ENCODE measurements at regions not wholly inside any gene's neighbourhood (a gene's known extent, or its start where the extent isn't known, plus 50 kb on each side); places are given as distances from the start of the nearest gene placed in this dataset.

DNA sequence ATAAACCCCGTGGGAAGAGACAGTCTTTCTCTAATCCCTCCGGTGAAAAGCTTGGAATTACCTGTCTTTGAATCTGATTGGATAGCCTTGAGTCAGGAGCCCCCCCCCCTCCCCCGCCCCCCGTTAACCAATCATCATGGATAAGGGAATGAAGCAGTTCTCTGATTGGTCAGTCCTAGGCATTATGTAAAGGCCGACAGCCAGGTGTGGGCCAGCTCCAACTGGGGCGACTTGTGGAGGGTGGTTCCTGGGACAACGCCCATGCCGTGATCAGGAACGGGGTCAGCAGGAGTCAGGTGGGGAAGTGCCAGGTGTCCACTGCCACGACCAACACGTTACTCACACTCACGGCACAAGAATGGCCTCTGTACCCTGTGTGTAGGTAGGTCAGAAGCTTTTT, 406.8 kb upstream of the SULF2 start:
- Histone ChIP-seq H3K27ac (no peak overlapping the region), H3K27me3 (no peaks in the 10 kb centered on the region), H3K36me3 (no peaks in the 10 kb centered on the region), H3K4me1 (peaks cover 0 to 40% (median 34%) of the 10 kb centered on the region in 10 experiments; a peak in 15 of 20 replicates), H3K4me2 (no peak overlapping the region), H3K9ac (no peak overlapping the region), H4K20me1 (no peaks in the 10 kb centered on the region), H3K4me3 (no peak overlapping the region), H3K9me3 (replicated peaks in 1 of 11) (peaks cover 0 to 30% (median 19%) of the 10 kb centered on the region in 11 experiments; a peak in 17 of 22 replicates)
- no peak for TF ChIP-seq Cebpa-rat (IDR thresholded peaks at IDR 0.05)

DNA sequence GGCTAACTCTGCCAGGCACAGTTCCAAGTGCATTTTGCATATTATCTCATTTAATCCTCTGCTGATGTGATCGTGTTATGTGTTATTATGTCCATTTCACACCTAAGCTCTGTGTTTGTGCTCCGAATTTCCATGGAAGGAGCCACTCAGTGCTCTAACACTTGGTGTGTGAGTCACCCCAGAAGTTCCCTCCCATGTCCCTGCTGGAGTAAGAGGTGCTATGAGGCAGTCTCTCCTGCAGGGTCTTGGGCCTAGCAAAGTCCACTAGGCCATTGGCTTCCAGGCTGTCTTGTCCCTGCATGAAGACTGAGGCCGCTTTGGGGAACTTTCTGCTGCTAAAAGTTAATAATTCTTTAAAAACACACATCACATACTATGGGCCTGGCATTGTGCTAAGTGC, 405.9 kb upstream of the SULF2 start:
- Histone ChIP-seq H3K36me3 (no peaks in the 10 kb centered on the region), H3K27ac (no peak overlapping the region), H3K9ac (no peak overlapping the region), H3K4me2 (peak overlapping the region in 5 of 11 experiments; percentile 21 to 38 (median 23); a peak in 4 of 22 replicates), H4K20me1 (no peaks in the 10 kb centered on the region), H3K9me3 (replicated peaks in 1 of 11) (peaks cover 0 to 30% (median 19%) of the 10 kb centered on the region in 11 experiments; a peak in 17 of 22 replicates), H3K27me3 (no peaks in the 10 kb centered on the region), H3K4me1 (peaks cover 0 to 34% (median 26%) of the 10 kb centered on the region in 10 experiments; a peak in 13 of 20 replicates), H3K4me3 (no peak overlapping the region)
- TF ChIP-seq Cebpa-rat (IDR thresholded peaks at IDR 0.05), result no peak

- H3K4me3 ChIP-seq, result no peak overlapping the region
- H4K20me1 ChIP-seq, result no peaks in the 10 kb centered on the region
- H3K9ac ChIP-seq, result no peak overlapping the region
- H3K27ac ChIP-seq, result no peak overlapping the region
- H3K27me3 ChIP-seq, result no peaks in the 10 kb centered on the region
- no peaks in the 10 kb centered on the region for H3K36me3 ChIP-seq
- peaks cover 0 to 30% (median 19%) of the 10 kb centered on the region in 11 experiments; a peak in 17 of 22 replicates for H3K9me3 ChIP-seq (replicated peaks in 1 of 11)
- no peak for TF ChIP-seq Cebpa-rat (IDR thresholded peaks at IDR 0.05)
- H3K4me1 ChIP-seq, result peaks cover 0 to 34% (median 26%) of the 10 kb centered on the region in 10 experiments; a peak in 13 of 20 replicates
- H3K4me2 ChIP-seq, result peak overlapping the region in 7 of 11 experiments; percentile 8 to 38 (median 26); a peak in 10 of 22 replicates
These were observed 405.5 kb upstream of the SULF2 start for GRCh38 chr20:48190757-48191156.

GRCh38 chr20:48189181-48189580, 403.9 kb upstream of the SULF2 start:
- H3K4me3 ChIP-seq, result no peak overlapping the region
- no peak overlapping the region for H3K4me2 ChIP-seq
- no peak overlapping the region for H3K9ac ChIP-seq
- no peaks in the 10 kb centered on the region for H3K36me3 ChIP-seq
- H3K27ac ChIP-seq, result no peak overlapping the region
- H3K27me3 ChIP-seq, result no peaks in the 10 kb centered on the region
- peaks cover 0 to 26% (median 21%) of the 10 kb centered on the region in 10 experiments; a peak in 13 of 20 replicates for H3K4me1 ChIP-seq
- H3K9me3 ChIP-seq (replicated peaks in 1 of 11), result peaks cover 0 to 30% (median 19%) of the 10 kb centered on the region in 11 experiments; a peak in 17 of 22 replicates
- no peak for TF ChIP-seq Cebpa-rat (IDR thresholded peaks at IDR 0.05)
- no peaks in the 10 kb centered on the region for H4K20me1 ChIP-seq

DNA sequence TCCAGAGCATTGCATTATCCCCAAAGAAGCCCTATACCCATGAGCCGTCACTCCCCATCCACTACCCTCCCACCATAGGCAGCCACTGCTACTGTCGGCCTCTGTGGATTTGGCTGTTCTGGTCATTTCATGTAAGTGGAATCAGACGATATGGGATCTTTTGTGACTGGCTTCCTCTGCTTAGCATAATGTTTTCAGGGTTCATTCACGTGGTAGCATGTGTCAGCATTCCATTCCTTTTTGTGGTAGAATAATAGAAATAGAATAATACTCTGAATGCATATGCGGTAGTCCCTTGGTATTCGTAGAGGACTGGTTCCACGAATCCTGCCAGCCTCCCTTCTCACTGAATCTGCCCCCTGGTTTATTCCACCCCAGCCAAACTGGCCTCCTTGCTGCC, 402.6 kb upstream of the SULF2 start:
- Histone ChIP-seq H3K27me3 (no peaks in the 10 kb centered on the region), H3K4me3 (no peak overlapping the region), H4K20me1 (no peaks in the 10 kb centered on the region), H3K4me1 (peaks cover 0 to 18% (median 13%) of the 10 kb centered on the region in 10 experiments; a peak in 12 of 20 replicates), H3K9ac (no peak overlapping the region), H3K9me3 (replicated peaks in 1 of 11) (peaks cover 0 to 27% (median 19%) of the 10 kb centered on the region in 11 experiments; a peak in 17 of 22 replicates), H3K36me3 (no peaks in the 10 kb centered on the region), H3K4me2 (no peak overlapping the region), H3K27ac (no peak overlapping the region)
- no peak for TF ChIP-seq Cebpa-rat (IDR thresholded peaks at IDR 0.05)

GRCh38 chr20:48186915-48187314, 401.6 kb upstream of the SULF2 start:
- Histone ChIP-seq H3K27ac (no peak overlapping the region), H4K20me1 (no peaks in the 10 kb centered on the region), H3K4me2 (no peak overlapping the region), H3K9ac (no peak overlapping the region), H3K9me3 (replicated peaks in 1 of 11) (peaks cover 0 to 27% (median 19%) of the 10 kb centered on the region in 11 experiments; a peak in 17 of 22 replicates), H3K27me3 (no peaks in the 10 kb centered on the region), H3K4me1 (peaks cover 0 to 18% (median 14%) of the 10 kb centered on the region in 10 experiments; a peak in 13 of 20 replicates), H3K36me3 (no peaks in the 10 kb centered on the region), H3K4me3 (no peak overlapping the region)
- no peak for TF ChIP-seq Cebpa-rat (IDR thresholded peaks at IDR 0.05)

- no peak overlapping the region for H3K9ac ChIP-seq
- peaks cover 0 to 18% (median 13%) of the 10 kb centered on the region in 10 experiments; a peak in 13 of 20 replicates for H3K4me1 ChIP-seq
- no peak overlapping the region for H3K4me2 ChIP-seq
- no peaks in the 10 kb centered on the region for H4K20me1 ChIP-seq
- no peak overlapping the region for H3K4me3 ChIP-seq
- TF ChIP-seq Cebpa-rat (IDR thresholded peaks at IDR 0.05), result no peak
- H3K27ac ChIP-seq, result no peak overlapping the region
- no peaks in the 10 kb centered on the region for H3K36me3 ChIP-seq
- no peaks in the 10 kb centered on the region for H3K27me3 ChIP-seq
- H3K9me3 ChIP-seq (replicated peaks in 1 of 11), result peaks cover 0 to 27% (median 19%) of the 10 kb centered on the region in 11 experiments; a peak in 17 of 22 replicates
These were observed 401.2 kb upstream of the SULF2 start for GRCh38 chr20:48186447-48186846.

DNA sequence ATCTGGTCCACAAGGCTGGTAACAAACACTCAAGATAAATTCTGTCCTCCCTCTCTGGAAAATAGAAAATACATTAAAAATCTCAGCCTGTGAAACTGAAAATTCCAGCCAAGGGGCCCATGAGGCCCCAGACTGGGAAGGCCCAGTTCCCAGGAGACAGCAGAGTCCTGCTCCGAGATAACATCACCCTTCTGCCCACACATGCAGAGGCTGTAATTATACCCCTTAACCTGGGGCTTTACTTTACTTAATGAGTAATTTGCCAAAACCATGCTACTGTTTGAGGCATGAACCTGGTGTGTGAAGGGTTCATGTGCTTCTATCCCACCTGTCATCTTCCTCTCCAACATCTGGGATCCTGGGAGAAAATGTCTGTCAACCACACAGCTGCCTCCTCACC, 398.9 kb upstream of the SULF2 start:
- H3K27me3 ChIP-seq, result no peaks in the 10 kb centered on the region
- H4K20me1 ChIP-seq, result no peaks in the 10 kb centered on the region
- H3K27ac ChIP-seq, result no peak overlapping the region
- H3K4me1 ChIP-seq, result peaks cover 0 to 16% (median 0%) of the 10 kb centered on the region in 10 experiments; a peak in 3 of 20 replicates
- H3K4me3 ChIP-seq, result no peak overlapping the region
- no peaks in the 10 kb centered on the region for H3K36me3 ChIP-seq
- H3K9me3 ChIP-seq (replicated peaks in 1 of 11), result peaks cover 0 to 38% (median 24%) of the 10 kb centered on the region in 11 experiments; a peak in 18 of 22 replicates
- no peak for TF ChIP-seq Cebpa-rat (IDR thresholded peaks at IDR 0.05)
- H3K9ac ChIP-seq, result no peak overlapping the region
- no peak overlapping the region for H3K4me2 ChIP-seq

DNA sequence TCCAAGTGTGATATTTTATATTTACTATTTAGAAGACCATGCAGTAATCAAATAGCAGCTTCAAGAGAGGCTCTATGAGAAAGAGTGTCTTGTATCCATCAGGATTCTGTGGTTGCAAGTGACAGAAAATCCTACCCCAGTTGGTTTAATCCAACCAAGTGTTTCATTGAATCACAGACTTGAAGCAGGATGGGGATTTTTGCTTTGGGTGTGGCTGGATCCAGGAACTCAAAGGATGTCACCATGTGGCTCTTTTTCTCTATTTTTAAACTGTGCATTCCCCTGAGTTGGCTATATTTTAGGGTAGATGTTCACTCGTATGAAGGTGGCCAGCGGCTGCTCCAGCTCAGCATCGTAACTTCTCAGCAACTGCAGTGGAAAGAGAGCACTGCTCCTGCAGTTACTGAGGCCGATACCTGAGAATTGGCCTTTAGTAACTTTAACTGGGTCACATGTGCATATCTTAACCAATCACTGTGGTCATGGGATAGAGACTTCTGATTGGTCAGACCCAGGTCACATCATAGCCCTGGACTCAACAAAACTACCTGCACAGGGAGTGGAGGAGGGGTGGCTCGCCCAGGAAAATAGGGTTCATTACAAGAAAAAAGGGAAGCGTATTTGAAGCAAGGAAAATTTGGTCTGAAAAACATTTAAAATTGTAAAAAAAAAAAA, 396.1 kb upstream of the SULF2 start:
- TF ChIP-seq Cebpa-rat (IDR thresholded peaks at IDR 0.05), result no peak
- Histone ChIP-seq H3K4me2 (peak overlapping the region in 2 of 11 experiments; percentile 18 to 33; a peak in 2 of 22 replicates), H3K4me1 (peaks cover 0 to 16% (median 0%) of the 10 kb centered on the region in 10 experiments; a peak in 3 of 20 replicates), H3K36me3 (no peaks in the 10 kb centered on the region), H3K9me3 (replicated peaks in 1 of 11) (peaks cover 0 to 16% (median 7%) of the 10 kb centered on the region in 11 experiments; a peak in 10 of 22 replicates), H3K27ac (no peak overlapping the region; a peak in 1 of 22 replicates), H3K27me3 (no peaks in the 10 kb centered on the region), H4K20me1 (no peaks in the 10 kb centered on the region), H3K9ac (no peak overlapping the region), H3K4me3 (no peak overlapping the region)

Data from BLaER1 treated with 17β-estradiol and CSF1 and Interleukin-3, amounts not matched to agents 10 nM and 100 nM (cell line).